Mesendoderm (in vitro differentiated cells): ENCODE measurements at regions not wholly inside any gene's neighbourhood (a gene's known extent, or its start where the extent isn't known, plus 50 kb on each side); places are given as distances from the start of the nearest gene placed in this dataset.

Experiments used
- DNase-seq: peaks from one replicate; pipeline ENCODE4 v3.0.0; 2013
- H2AK5ac ChIP-seq: 2 replicates; pipeline ENCODE4 v1.6.1; 2013; ENCODE audit warnings: low read length, inconsistent platforms
- H2BK120ac ChIP-seq: 2 replicates; pipeline ENCODE4 v1.6.1; 2013; ENCODE audit warnings: low read depth, mild to moderate bottlenecking, low read length, moderate library complexity, mixed read lengths
- H2BK15ac ChIP-seq: replicated peaks from 2 replicates; pipeline ENCODE4 v1.6.1; 2013; ENCODE audit warnings: low read depth, mild to moderate bottlenecking, moderate library complexity
- H2BK5ac ChIP-seq: 2 replicates; pipeline ENCODE4 v1.6.1; 2013; ENCODE audit warnings: low read length, inconsistent platforms
- H3K18ac ChIP-seq: 2 replicates; pipeline ENCODE4 v1.6.1; 2013; ENCODE audit warnings: mild to moderate bottlenecking, low read length, mixed read lengths
- H3K23ac ChIP-seq: one replicate; pipeline ENCODE4 v1.6.1; 2013; ENCODE audit warnings: low read length
- H3K27ac ChIP-seq: 2 replicates; pipeline ENCODE4 v1.5.1; 2013; ENCODE audit warnings: low read depth, mild to moderate bottlenecking, inconsistent platforms, low read length, moderate library complexity
- H3K27me3 ChIP-seq: 2 replicates; pipeline ENCODE4 v1.6.1; 2013; ENCODE audit warnings: low read length, control low read depth, mild to moderate bottlenecking, inconsistent platforms; ENCODE audit not compliant: insufficient read depth, poor library complexity
- H3K36me3 ChIP-seq: 2 replicates; pipeline ENCODE4 v1.6.1; 2013; ENCODE audit warnings: low read length, inconsistent platforms; ENCODE audit not compliant: control insufficient read depth, insufficient read depth
- H3K4ac ChIP-seq: one replicate; pipeline ENCODE4 v1.6.1; 2013; ENCODE audit warnings: low read depth, mild to moderate bottlenecking, low read length, moderate library complexity
- H3K4me1 ChIP-seq: 2 replicates; pipeline ENCODE4 v1.6.1; 2013; ENCODE audit warnings: low read depth, low read length, inconsistent platforms; ENCODE audit not compliant: control insufficient read depth
- H3K4me2 ChIP-seq: 2 replicates; pipeline ENCODE4 v1.6.1; 2013; ENCODE audit warnings: low read length
- H3K4me3 ChIP-seq: 2 replicates; pipeline ENCODE4 v1.5.1; 2013; ENCODE audit warnings: mild to moderate bottlenecking, low read length
- H3K56ac ChIP-seq: one replicate; pipeline ENCODE4 v1.6.1; 2013; ENCODE audit warnings: low read length
- H3K79me1 ChIP-seq: 2 replicates; pipeline ENCODE4 v1.6.1; 2013; ENCODE audit warnings: low read length, inconsistent platforms
- H3K79me2 ChIP-seq: 2 replicates; pipeline ENCODE4 v1.6.1; 2013; ENCODE audit warnings: mild to moderate bottlenecking, low read length; ENCODE audit not compliant: control insufficient read depth, insufficient read depth
- H3K9ac ChIP-seq: 2 replicates; pipeline ENCODE4 v1.6.1; 2013; ENCODE audit warnings: low read length, inconsistent platforms
- H4K5ac ChIP-seq: one replicate; pipeline ENCODE4 v1.6.1; 2013; ENCODE audit warnings: low read length
- H4K8ac ChIP-seq: one replicate; pipeline ENCODE4 v1.6.1; 2013; ENCODE audit warnings: low read depth, mild to moderate bottlenecking, control low read depth, low read length, moderate library complexity
- WGBS: extraction: QIAGEN DNeasy Blood & Tissue Kit; methylation state at CpG from one replicate; pipeline ENCODE4 v1.1.7; 2013; ENCODE audit warnings: low lambda C conversion rate, missing lambda C conversion rate; ENCODE audit not compliant: insufficient coverage; ENCODE audit errors: extremely low coverage; 5-methylcytosine and 5-hydroxymethylcytosine counted together

GRCh38 chrX:137483554-137483953 lies 82.4 kb upstream of the ZIC3 start:
- Histone ChIP-seq H3K4ac (no peak overlapping the region), H3K4me1 (no peaks in the 10 kb centered on the region), H2BK15ac (no peak overlapping the region), H3K23ac (no peak overlapping the region), H3K27me3 (no peaks in the 10 kb centered on the region), H3K79me1 (no peaks in the 10 kb centered on the region), H4K5ac (no peak overlapping the region), H3K4me3 (no peak overlapping the region), H3K36me3 (no peaks in the 10 kb centered on the region), H3K79me2 (no peaks in the 10 kb centered on the region), H2BK120ac (no peak overlapping the region), H2BK5ac (no peak overlapping the region), H3K27ac (no peak overlapping the region), H3K18ac (no peak overlapping the region), H4K8ac (no peak overlapping the region), H3K56ac (no peak overlapping the region), H3K9ac (no peak overlapping the region), H2AK5ac (no peak overlapping the region), H3K4me2 (no peak overlapping the region)
- DNase-seq = no peak

- Histone ChIP-seq H3K56ac (no peak overlapping the region), H3K27me3 (no peaks in the 10 kb centered on the region), H4K8ac (no peak overlapping the region), H3K4me2 (no peak overlapping the region), H3K79me2 (no peaks in the 10 kb centered on the region), H4K5ac (no peak overlapping the region), H3K18ac (no peak overlapping the region), H3K23ac (no peak overlapping the region), H3K4ac (no peak overlapping the region), H2BK15ac (no peak overlapping the region), H2BK5ac (no peak overlapping the region), H3K79me1 (no peaks in the 10 kb centered on the region), H3K4me1 (no peaks in the 10 kb centered on the region), H2BK120ac (no peak overlapping the region), H3K4me3 (no peak overlapping the region), H3K36me3 (no peaks in the 10 kb centered on the region), H3K9ac (no peak overlapping the region), H2AK5ac (no peak overlapping the region), H3K27ac (no peak overlapping the region)
- no peak for DNase-seq
- WGBS = no CpG with 5 or more reads among the region's 2 CpGs
Measured at GRCh38 chrX:137482136-137482535, 83.8 kb upstream of the ZIC3 start.

- Histone ChIP-seq H3K4me3 (no peak overlapping the region), H3K27ac (no peak overlapping the region)
- no CpG with 5 or more reads among the region's 2 CpGs for WGBS
Measured at GRCh38 chrX:137479386-137479785, 86.5 kb upstream of the ZIC3 start.

GRCh38 chrX:137441711-137442110 lies 124.2 kb upstream of the ZIC3 start:
- Histone ChIP-seq H3K4me2 (no peak overlapping the region), H3K79me1 (no peaks in the 10 kb centered on the region), H3K23ac (no peak overlapping the region), H3K4me3 (no peak overlapping the region), H4K5ac (no peak overlapping the region), H2BK5ac (no peak overlapping the region), H2BK120ac (no peak overlapping the region), H3K4ac (no peak overlapping the region), H2AK5ac (no peak overlapping the region), H3K4me1 (no peaks in the 10 kb centered on the region), H3K9ac (no peak overlapping the region), H3K79me2 (no peaks in the 10 kb centered on the region), H3K56ac (no peak overlapping the region), H3K27me3 (no peaks in the 10 kb centered on the region), H3K18ac (no peak overlapping the region), H2BK15ac (no peak overlapping the region), H4K8ac (no peak overlapping the region), H3K36me3 (no peaks in the 10 kb centered on the region), H3K27ac (no peak overlapping the region)
- no CpG with 5 or more reads among the region's 24 CpGs for WGBS
- DNase-seq = no peak

More at GRCh38 chrX:137479386-137479785, 86.5 kb upstream of the ZIC3 start:
- Histone ChIP-seq H2BK120ac (no peak overlapping the region), H3K27me3 (no peaks in the 10 kb centered on the region), H3K18ac (no peak overlapping the region), H3K4ac (no peak overlapping the region), H3K23ac (no peak overlapping the region), H3K36me3 (no peaks in the 10 kb centered on the region), H3K79me2 (no peaks in the 10 kb centered on the region), H3K56ac (no peak overlapping the region), H3K79me1 (no peaks in the 10 kb centered on the region), H2BK15ac (no peak overlapping the region), H4K5ac (no peak overlapping the region), H3K9ac (no peak overlapping the region), H2BK5ac (no peak overlapping the region), H2AK5ac (no peak overlapping the region), H3K4me2 (no peak overlapping the region), H4K8ac (no peak overlapping the region), H3K4me1 (no peaks in the 10 kb centered on the region)
- DNase-seq = no peak

GRCh38 chrX:137432609-137433008 lies 133.3 kb upstream of the ZIC3 start:
- Histone ChIP-seq H3K4me1 (no peaks in the 10 kb centered on the region), H3K9ac (no peak overlapping the region), H3K27me3 (no peaks in the 10 kb centered on the region), H2BK5ac (no peak overlapping the region), H3K79me2 (no peaks in the 10 kb centered on the region), H2BK120ac (no peak overlapping the region), H3K4me3 (no peak overlapping the region), H3K27ac (no peak overlapping the region), H3K56ac (no peak overlapping the region), H4K8ac (no peak overlapping the region), H3K36me3 (no peaks in the 10 kb centered on the region), H3K4ac (no peak overlapping the region), H3K79me1 (no peaks in the 10 kb centered on the region), H2AK5ac (no peak overlapping the region), H3K4me2 (no peak overlapping the region), H4K5ac (no peak overlapping the region), H3K23ac (no peak overlapping the region), H3K18ac (no peak overlapping the region), H2BK15ac (no peak overlapping the region)
- WGBS = no CpG with 5 or more reads among the region's 1 CpG
- peak; percentile 80 for DNase-seq

GRCh38 chrX:137431693-137432488 lies 134.0 kb upstream of the ZIC3 start:
- Histone ChIP-seq H3K79me1 (no peaks in the 10 kb centered on the region), H3K27me3 (no peaks in the 10 kb centered on the region), H3K56ac (no peak overlapping the region), H3K4ac (no peak overlapping the region), H3K9ac (no peak overlapping the region), H3K4me2 (no peak overlapping the region), H4K5ac (no peak overlapping the region), H3K4me3 (no peak overlapping the region), H3K36me3 (no peaks in the 10 kb centered on the region), H2BK120ac (no peak overlapping the region), H3K18ac (no peak overlapping the region), H4K8ac (no peak overlapping the region), H2AK5ac (no peak overlapping the region), H3K79me2 (no peaks in the 10 kb centered on the region), H3K27ac (no peak overlapping the region), H2BK15ac (no peak overlapping the region), H2BK5ac (no peak overlapping the region), H3K4me1 (no peaks in the 10 kb centered on the region), H3K23ac (no peak overlapping the region)
- peak; percentile 96 for DNase-seq
- no CpG with 5 or more reads among the region's 2 CpGs for whole genome bisulfite sequencing
